GM18526 (cell line): ENCODE measurements at regions not wholly inside any gene's neighbourhood (a gene's known extent, or its start where the extent isn't known, plus 50 kb on each side); places are given as distances from the start of the nearest gene placed in this dataset.

Source experiments
- POLR2A ChIP-seq: IDR thresholded peaks from 3 replicates; pipeline ENCODE4 v1.6.1; 2011; ENCODE audit not compliant: insufficient read length; ENCODE audit errors: extremely low read depth

- no peak for TF ChIP-seq POLR2A
Measured at GRCh38 chr12:46445551-46446235, 73.1 kb upstream of the SLC38A2 start.

GRCh38 chr12:46445093-46445492 lies 72.5 kb upstream of the SLC38A2 start:
- no peak for TF ChIP-seq POLR2A

- TF ChIP-seq POLR2A, result no peak
Measured at GRCh38 chr12:46443594-46444263, 71.2 kb upstream of the SLC38A2 start.

GRCh38 chr12:46442738-46443137 lies 70.2 kb upstream of the SLC38A2 start:
- TF ChIP-seq POLR2A, result no peak

- TF ChIP-seq POLR2A, result no peak
Measured at GRCh38 chr12:46442239-46442638, 69.7 kb upstream of the SLC38A2 start.

DNA sequence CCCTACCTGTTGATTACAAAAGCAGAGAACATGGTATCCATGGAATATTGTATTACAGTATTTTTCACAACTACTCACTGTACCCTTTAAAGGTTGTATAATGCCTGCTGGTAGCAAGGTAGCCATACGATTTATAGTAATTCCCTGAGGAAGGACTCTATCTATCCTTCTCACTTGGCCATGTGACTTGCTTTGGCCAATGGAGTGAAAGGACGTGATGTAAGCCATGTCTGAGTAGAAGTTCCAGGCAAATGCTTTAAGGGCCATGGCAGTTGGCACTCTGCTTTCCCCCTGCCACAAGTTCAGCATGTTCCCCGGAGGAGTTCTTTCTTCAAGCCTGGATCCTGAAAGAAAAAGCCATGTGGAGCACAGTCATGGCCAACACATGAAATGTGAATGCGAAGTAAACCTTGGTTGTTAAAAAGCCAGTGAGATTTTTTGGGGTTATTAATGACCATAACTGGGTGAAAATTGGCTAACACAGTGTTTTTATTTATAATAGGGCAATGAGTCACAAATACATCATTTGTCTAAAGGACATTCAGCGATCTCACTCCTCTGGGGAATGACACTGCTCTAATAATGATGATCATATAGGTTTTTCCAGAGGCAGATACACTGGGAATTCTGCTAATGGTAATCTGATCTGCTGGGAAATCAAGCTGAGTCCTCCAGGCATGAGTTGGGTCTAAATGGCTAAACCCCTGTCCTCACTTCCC lies 67.4 kb upstream of the SLC38A2 start:
- TF ChIP-seq POLR2A, result no peak

DNA sequence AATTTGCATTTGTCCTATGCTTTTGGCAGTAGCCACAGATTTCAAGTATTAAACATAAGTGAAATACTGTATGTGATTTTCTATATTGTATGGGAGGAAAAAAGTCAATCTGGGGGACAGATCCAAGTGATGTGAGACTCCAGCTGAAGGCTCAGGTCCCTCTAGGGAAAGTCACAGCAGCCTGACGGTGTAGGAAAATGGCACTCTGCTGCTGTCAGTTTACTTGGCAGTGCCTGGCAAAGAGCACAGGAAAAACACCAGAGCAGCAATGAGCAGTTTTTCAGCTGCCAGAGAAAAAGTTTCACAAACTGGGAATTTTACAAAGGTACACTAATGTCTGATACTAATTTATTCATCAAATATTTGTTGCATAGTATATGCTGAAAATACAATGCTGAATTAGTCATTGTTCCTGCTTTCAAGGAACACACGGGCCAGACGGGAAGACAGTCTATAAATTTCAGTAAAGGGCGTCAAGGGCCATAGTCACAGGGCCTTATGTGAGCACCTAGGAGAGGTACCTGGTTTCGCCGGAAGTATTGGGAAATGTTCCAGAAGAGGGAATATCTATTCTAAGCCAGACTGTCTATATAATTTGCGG lies 66.2 kb upstream of the SLC38A2 start:
- no peak for TF ChIP-seq POLR2A

DNA sequence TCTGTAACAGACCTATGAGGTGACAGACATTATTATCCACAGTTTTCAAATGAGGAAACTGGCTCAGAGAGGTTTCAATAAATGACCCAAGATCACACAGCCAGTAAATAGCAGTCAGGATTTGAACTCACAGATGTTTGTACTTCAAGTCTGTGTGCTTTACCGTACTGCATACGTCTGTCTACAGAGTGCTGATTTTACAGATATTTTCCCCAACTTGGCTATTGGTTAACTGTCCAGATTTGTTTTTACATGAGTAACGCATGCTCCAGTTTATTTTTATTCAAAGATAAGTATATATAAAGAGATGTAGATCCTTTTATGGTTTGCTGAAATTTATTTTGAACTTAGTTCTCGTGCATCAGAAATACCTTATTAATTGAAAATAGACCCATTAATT lies 65.7 kb upstream of the SLC38A2 start:
- no peak for TF ChIP-seq POLR2A

DNA sequence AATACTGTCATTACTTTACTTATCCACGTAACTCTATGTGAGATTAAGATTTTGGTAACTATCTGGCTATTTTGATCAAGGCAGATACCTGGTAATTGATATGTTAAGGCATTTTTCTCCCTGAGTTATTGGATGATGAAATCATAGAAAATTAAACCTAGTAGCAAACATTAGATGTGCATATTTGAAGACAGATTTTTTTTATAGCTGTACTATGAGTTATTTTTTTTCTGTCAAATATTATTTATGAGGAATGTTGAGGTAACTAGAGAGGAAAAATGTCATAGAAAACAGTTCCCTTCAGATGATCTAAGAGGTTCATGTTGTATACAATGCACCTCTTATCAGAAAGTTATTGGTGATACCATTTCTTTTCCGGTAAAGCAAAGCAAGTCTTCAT lies 64.9 kb upstream of the SLC38A2 start:
- no peak for TF ChIP-seq POLR2A

- no peak for TF ChIP-seq POLR2A
Measured at GRCh38 chr12:46436747-46437146, 64.2 kb upstream of the SLC38A2 start.

GRCh38 chr12:46435625-46436024 lies 63.1 kb upstream of the SLC38A2 start:
- no peak for TF ChIP-seq POLR2A

DNA sequence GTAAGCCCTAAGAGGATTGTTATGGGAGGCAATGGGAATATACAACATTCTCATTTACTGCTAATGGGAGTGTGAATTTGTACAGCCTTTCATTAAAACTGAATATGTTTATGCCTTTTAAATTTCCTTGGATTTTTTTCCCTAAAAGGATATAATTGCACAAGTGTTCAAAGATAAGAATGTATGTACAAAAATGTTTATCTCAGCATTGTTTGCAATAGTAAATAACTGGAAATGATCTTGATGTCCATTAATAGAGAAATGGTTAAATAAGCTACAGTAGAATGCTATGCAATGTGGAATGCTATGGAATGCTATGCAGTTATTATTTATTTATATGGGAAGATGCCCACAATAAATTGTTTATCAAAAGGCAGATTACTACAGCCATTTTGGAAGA lies 62.5 kb upstream of the SLC38A2 start:
- TF ChIP-seq POLR2A, result no peak

DNA sequence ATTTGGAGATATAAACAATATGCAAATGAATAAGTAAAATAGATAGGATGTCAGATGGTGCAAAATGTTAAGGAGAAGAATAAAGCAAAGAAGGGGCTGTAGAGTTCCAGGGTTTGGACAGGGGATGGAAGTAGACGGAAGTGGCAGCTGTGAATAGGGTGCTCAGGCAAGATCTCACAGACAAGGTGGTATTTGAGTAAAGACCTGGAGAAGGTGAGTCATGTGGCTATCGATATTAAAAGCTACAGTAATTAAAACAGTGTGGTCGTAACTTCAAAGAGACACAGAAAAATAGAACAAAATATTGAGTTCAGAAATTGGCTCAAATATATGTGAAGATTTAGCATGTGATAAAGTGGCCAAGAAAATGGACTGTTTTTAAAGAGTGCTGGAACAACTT lies 61.3 kb upstream of the SLC38A2 start:
- TF ChIP-seq POLR2A, result no peak

DNA sequence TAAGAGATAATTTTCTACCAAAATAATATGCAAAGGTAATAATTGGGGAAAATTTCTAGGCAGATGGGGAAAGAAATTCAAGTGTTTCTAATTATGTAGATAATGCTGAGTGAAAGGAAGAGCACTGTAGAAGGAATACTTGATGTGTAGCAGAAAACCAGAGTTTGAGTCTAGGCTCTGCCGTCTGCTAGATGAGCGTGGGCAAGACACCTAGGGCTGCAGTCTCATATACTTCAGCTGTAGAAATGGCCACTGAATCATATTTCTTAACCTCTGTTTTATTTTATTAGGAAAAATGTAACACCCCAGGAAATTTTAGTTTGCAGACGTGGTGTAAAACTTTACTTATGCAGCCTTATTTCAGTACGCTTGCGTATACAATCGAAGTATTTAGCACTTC lies 59.8 kb upstream of the SLC38A2 start:
- TF ChIP-seq POLR2A, result no peak

DNA sequence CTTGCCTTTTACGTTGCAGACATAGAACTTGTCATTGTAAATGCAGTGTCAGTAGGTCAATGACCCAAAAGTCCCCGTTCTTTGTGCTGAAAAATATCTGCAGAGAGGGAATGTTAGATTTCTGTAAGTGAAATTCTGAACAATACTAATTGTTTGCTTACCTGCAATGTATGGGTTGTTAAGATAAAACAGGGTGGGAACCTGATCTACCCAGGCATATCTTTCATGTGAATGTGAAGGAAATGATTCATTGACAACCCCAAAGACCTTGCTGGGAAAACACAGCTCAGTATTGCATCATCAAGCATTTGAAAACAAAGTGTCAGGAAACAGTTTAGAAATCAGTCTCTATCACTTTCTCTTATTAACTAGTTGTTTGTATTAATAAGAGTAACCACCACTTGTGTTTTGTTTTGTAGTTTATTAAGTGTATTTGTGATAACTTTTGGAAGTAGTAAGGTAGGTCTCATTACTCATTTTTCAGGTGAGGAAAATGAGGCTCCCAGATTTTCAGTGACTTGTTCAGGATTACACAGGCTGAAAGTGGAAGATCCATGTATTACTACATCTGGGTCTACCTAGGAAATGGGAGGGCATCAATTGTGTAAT lies 57.9 kb upstream of the SLC38A2 start:
- TF ChIP-seq POLR2A, result no peak
